HepG2 (cell line): ENCODE measurements at regions not wholly inside any gene's neighbourhood (a gene's known extent, or its start where the extent isn't known, plus 50 kb on each side); places are given as distances from the start of the nearest gene placed in this dataset.

Experiments used
- AGO2 ChIP-seq: fragments of 200-400 bp; formaldehyde crosslinking; optimal IDR thresholded peaks from 2 replicates; pipeline ENCODE3; 2017; ENCODE audit warnings: mild to moderate bottlenecking, low read depth, low read length, moderate library complexity
- ETV5 ChIP-seq: IDR thresholded peaks from 2 replicates; pipeline ENCODE4 v1.6.1; 2018; ENCODE audit warnings: missing biosample characterization, missing genetic modification reagents, inconsistent platforms, borderline replicate concordance
- FOXC1 ChIP-seq: sonication (generic); formaldehyde crosslinking; IDR thresholded peaks from 2 replicates; pipeline ENCODE4 v1.8.0; 2022; ENCODE audit warnings: mild to moderate bottlenecking, missing genetic modification reagents, borderline replicate concordance
- POLR2AphosphoS5 ChIP-seq: IDR thresholded peaks from 2 replicates; pipeline ENCODE4 v1.6.1; 2012; ENCODE audit warnings: low read depth, low read length
- RBAK ChIP-seq: sonication (generic); formaldehyde crosslinking; IDR thresholded peaks from 2 replicates; pipeline ENCODE4 v1.5.1; 2020; ENCODE audit warnings: mild to moderate bottlenecking, missing genetic modification reagents
- ZFX ChIP-seq: sonication (generic); formaldehyde crosslinking; IDR thresholded peaks from 2 replicates; pipeline ENCODE4 v1.4.0; 2020; ENCODE audit warnings: mild to moderate bottlenecking, low read depth, missing genetic modification reagents, moderate library complexity
- ZNF207 ChIP-seq: fragments of 450-650 bp; IDR thresholded peaks from 2 replicates; pipeline ENCODE4 v1.6.1; 2016; ENCODE audit warnings: antibody characterized with exemption, borderline replicate concordance
- TF ChIP-seq, protein P1 (sequence below), 2 experiments: fragments of 450-650 bp in 1 of 2; sonication (generic) in 1 of 2; formaldehyde crosslinking in 1 of 2; IDR thresholded peaks; 2 replicates each; pipeline versions ENCODE4 v1.6.1 to v1.8.0; 2016 to 2022; ENCODE audit warnings: antibody characterized with exemption in 1 of 2, mild to moderate bottlenecking in 1 of 2, missing genetic modification reagents in 1 of 2
- TF ChIP-seq, protein P2 (sequence below): sonication (generic); formaldehyde crosslinking; IDR thresholded peaks from 2 replicates; pipeline ENCODE4 v1.5.1; 2020; ENCODE audit warnings: missing genetic modification reagents, mild to moderate bottlenecking, borderline replicate concordance
- TF ChIP-seq, protein P3 (sequence below): IDR thresholded peaks from 2 replicates; pipeline ENCODE4 v1.6.1; 2012; ENCODE audit warnings: low read depth, low read length, improper control_type of control experiment
- TF ChIP-seq, protein P4 (sequence below): sonication (generic); formaldehyde crosslinking; IDR thresholded peaks from 2 replicates; pipeline ENCODE4 v1.4.0; 2020; ENCODE audit warnings: missing genetic modification reagents

DNA sequence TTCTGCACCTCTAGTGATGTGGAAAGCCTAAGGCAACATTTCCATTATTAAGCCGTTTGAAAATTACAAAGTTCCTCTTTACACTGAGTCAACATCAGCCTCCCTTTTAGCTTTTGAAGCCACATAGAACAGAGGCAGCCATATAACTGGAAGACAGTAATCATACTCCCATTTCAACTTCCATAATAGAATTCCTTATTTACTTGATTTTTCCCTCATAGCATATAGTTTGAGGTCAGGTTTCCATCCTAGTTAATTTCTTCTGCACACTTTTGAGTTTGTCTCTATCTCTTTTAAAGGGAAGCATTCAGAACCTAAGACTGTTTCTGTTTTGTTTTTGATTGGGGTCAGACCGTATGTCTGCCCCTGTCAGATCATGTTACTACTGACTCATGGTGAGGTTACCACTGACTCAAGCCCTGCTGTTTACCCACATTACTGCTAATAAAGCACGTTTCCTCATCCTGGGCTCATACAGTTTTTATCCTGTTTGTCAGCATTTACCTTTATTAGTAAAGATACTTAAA is 161.0 kb downstream of the SLC38A4 start (continued):
- TF ChIP-seq, protein P1, sequence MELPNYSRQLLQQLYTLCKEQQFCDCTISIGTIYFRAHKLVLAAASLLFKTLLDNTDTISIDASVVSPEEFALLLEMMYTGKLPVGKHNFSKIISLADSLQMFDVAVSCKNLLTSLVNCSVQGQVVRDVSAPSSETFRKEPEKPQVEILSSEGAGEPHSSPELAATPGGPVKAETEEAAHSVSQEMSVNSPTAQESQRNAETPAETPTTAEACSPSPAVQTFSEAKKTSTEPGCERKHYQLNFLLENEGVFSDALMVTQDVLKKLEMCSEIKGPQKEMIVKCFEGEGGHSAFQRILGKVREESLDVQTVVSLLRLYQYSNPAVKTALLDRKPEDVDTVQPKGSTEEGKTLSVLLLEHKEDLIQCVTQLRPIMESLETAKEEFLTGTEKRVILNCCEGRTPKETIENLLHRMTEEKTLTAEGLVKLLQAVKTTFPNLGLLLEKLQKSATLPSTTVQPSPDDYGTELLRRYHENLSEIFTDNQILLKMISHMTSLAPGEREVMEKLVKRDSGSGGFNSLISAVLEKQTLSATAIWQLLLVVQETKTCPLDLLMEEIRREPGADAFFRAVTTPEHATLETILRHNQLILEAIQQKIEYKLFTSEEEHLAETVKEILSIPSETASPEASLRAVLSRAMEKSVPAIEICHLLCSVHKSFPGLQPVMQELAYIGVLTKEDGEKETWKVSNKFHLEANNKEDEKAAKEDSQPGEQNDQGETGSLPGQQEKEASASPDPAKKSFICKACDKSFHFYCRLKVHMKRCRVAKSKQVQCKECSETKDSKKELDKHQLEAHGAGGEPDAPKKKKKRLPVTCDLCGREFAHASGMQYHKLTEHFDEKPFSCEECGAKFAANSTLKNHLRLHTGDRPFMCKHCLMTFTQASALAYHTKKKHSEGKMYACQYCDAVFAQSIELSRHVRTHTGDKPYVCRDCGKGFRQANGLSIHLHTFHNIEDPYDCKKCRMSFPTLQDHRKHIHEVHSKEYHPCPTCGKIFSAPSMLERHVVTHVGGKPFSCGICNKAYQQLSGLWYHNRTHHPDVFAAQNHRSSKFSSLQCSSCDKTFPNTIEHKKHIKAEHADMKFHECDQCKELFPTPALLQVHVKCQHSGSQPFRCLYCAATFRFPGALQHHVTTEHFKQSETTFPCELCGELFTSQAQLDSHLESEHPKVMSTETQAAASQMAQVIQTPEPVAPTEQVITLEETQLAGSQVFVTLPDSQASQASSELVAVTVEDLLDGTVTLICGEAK (IDR thresholded peaks at IDR 0.05), result peak; percentile 38; the same call in 1 of the 2 replicates
- TF ChIP-seq, protein P1 (CRISPR knock-in tag; IDR thresholded peaks at IDR 0.05), result peak; percentile 95; the same call in 1 of the 2 replicates
- TF ChIP-seq RBAK (CRISPR knock-in tag), result no peak
- TF ChIP-seq ETV5 (CRISPR knock-in tag), result peak; percentile 22; the same call in 1 of the 2 replicates
- TF ChIP-seq, protein P2, sequence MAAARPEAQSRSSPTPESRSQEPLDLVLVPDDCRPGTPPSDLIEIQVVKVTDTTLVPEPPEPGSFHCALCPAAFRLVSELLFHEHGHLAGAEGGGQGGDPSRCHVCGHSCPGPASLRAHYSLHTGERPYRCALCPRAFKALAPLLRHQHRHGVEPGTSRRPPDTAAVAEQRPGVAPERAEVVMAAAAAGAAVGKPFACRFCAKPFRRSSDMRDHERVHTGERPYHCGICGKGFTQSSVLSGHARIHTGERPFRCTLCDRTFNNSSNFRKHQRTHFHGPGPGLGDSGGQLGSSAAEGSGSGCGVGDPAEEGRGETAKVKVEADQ (CRISPR knock-in tag), result no peak
- TF ChIP-seq ZNF207, result no peak
- TF ChIP-seq ZFX (CRISPR knock-in tag), result no peak
- TF ChIP-seq, protein P3, sequence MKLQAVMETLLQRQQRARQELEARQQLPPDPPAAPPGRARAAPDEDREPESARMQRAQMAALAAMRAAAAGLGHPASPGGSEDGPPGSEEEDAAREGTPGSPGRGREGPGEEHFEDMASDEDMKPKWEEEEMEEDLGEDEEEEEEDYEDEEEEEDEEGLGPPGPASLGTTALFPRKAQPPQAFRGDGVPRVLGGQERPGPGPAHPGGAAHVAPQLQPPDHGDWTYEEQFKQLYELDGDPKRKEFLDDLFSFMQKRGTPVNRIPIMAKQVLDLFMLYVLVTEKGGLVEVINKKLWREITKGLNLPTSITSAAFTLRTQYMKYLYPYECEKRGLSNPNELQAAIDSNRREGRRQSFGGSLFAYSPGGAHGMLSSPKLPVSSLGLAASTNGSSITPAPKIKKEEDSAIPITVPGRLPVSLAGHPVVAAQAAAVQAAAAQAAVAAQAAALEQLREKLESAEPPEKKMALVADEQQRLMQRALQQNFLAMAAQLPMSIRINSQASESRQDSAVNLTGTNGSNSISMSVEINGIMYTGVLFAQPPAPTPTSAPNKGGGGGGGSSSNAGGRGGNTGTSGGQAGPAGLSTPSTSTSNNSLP, result peak; percentile 79
- no peak for TF ChIP-seq FOXC1 (CRISPR knock-in tag)
- no peak for TF ChIP-seq AGO2
- no peak for TF ChIP-seq POLR2AphosphoS5
- TF ChIP-seq, protein P4, sequence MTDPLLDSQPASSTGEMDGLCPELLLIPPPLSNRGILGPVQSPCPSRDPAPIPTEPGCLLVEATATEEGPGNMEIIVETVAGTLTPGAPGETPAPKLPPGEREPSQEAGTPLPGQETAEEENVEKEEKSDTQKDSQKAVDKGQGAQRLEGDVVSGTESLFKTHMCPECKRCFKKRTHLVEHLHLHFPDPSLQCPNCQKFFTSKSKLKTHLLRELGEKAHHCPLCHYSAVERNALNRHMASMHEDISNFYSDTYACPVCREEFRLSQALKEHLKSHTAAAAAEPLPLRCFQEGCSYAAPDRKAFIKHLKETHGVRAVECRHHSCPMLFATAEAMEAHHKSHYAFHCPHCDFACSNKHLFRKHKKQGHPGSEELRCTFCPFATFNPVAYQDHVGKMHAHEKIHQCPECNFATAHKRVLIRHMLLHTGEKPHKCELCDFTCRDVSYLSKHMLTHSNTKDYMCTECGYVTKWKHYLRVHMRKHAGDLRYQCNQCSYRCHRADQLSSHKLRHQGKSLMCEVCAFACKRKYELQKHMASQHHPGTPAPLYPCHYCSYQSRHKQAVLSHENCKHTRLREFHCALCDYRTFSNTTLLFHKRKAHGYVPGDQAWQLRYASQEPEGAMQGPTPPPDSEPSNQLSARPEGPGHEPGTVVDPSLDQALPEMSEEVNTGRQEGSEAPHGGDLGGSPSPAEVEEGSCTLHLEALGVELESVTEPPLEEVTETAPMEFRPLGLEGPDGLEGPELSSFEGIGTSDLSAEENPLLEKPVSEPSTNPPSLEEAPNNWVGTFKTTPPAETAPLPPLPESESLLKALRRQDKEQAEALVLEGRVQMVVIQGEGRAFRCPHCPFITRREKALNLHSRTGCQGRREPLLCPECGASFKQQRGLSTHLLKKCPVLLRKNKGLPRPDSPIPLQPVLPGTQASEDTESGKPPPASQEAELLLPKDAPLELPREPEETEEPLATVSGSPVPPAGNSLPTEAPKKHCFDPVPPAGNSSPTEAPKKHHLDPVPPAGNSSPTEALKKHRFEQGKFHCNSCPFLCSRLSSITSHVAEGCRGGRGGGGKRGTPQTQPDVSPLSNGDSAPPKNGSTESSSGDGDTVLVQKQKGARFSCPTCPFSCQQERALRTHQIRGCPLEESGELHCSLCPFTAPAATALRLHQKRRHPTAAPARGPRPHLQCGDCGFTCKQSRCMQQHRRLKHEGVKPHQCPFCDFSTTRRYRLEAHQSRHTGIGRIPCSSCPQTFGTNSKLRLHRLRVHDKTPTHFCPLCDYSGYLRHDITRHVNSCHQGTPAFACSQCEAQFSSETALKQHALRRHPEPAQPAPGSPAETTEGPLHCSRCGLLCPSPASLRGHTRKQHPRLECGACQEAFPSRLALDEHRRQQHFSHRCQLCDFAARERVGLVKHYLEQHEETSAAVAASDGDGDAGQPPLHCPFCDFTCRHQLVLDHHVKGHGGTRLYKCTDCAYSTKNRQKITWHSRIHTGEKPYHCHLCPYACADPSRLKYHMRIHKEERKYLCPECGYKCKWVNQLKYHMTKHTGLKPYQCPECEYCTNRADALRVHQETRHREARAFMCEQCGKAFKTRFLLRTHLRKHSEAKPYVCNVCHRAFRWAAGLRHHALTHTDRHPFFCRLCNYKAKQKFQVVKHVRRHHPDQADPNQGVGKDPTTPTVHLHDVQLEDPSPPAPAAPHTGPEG (CRISPR knock-in tag), result no peak
